IPS DF 4.7 (cell line): ENCODE measurements at regions not wholly inside any gene's neighbourhood (a gene's known extent, or its start where the extent isn't known, plus 50 kb on each side); places are given as distances from the start of the nearest gene placed in this dataset.

Experiments used
- DNase-seq: peaks from one replicate; pipeline ENCODE4 v3.0.0-alpha.2; 2013; ENCODE audit warnings: low spot score; ENCODE audit errors: extremely low read depth

DNA sequence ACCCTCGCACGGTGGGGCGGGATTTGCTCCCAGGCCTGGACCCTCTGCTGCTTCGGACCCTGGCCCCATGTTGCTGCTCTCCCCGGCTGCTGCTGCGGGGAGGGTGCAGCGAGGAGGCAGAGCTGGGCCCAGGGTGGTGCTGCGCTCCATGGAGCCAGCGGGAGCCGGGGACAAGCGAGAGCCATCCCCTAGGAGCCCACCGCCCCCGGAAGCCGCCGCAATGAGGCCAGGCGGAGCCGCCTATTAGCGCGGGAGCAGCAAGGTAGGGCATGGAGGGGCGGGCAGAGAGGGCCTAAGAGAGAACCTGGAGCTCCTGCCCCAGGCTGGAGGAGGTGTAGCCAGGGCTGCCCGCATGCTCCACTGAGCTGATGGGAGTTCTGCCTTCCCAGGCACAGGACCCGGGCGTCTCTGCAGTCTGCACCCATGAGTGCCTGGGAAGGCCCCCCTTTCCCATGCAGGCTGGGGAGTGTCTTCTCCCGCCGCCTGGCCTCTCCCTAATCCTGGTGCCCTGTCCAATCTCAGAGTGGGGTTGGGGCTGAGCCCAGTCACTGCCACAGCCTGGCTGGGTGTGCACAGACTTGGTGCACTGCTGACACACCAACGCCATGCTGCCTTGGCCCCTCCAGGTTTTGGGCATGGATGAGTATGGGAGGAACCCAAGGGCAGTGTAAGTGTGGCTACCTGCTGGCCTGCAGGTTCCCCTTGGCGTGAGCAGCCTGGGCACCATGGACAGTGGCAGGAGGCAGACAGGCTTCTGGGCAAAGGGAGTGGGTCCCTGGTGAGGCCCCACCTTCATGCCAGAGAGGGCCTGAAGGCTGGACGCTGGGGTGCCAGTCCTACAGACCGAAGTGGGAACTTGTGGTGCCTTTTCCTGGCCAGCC, 360.6 kb upstream of the MAP3K7 start:
- DNase-seq: no peak

DNA sequence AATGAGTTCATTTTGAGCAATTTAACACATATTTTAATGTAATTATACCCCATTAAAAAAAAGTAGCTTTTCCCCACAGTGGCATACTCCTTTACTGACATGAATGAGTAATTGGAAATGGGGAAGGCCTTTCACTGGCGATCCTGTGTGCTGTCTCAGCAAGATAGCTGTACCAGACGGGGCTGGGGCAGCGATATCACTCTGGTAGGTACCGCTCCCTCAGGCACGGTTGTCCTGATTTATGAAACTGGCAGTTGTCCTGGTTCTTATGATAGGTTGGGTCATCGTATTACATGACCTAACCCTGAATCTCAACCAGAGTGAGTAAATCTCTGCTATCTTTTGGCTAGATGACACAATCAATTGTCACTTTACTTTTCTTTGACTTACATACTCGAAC, 355.0 kb upstream of the MAP3K7 start:
- no peak for DNase-seq

DNA sequence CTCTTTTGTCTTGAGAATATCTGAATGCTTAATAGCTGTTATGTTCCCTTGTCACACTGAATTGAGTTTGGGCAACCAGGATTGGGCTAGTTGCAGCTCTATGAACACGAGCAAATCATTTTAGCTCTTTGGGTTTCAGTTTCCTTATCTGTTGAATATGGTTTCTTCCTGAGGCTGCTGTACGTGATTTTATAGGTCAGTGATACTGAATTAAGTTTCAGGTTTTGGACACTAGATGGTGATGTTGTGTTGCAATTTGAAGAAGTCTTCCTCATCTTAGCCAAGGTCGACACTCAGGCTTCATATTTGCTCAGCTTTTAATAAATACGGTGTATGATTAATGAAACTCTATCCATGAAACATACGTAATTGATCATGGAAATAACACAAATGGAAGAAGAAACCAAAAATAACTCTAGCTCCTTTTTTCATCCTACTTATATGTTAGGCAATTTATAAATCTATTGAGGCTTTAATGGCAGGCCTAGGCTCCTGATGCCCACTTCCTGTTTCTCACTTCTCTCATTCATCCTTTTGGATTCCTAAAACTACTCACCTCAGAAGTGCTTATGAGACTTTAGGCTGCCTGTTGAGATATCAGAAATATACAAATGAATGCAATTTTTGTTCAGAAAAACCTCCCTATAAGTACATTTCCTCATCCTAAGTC, 354.1 kb upstream of the MAP3K7 start:
- DNase-seq: no peak

DNA sequence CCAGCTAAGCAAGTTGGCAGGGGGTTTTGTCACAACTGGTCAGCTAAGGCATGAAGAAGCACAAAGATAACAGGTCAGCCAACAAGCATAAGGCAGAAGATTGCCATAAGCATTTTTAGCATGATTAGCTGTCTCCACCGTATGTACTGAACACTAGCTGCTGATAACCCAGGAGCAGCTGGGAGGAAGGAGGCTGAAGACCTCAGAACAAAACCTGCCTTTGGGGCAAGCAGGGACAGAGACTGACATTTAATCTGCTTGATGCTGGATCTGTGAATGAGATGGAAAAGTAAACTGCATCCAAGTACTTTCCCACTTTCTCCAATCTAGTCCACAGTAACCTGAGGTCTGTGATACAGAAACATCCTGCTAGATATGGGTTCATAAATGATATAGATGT, 353.0 kb upstream of the MAP3K7 start:
- no peak for DNase-seq

DNA sequence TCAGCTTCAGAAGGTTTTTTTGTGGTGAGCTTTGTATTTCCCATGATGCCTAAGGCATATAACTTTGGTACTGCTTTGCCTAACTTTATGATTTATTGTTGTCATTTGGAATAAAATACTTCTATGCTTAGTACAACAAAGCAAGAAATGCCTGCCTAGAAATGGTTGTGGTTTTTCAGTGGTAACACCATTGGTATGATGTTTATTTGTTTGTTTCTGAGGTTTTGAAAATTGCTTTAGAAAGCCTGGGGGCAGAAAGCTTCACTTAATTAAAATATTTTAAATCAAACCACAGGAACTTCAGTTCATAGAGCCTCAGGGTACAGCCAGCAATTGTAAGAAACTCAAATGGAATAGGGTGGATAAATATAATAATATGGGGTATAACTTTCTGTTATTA, 351.2 kb upstream of the MAP3K7 start:
- DNase-seq: no peak

DNA sequence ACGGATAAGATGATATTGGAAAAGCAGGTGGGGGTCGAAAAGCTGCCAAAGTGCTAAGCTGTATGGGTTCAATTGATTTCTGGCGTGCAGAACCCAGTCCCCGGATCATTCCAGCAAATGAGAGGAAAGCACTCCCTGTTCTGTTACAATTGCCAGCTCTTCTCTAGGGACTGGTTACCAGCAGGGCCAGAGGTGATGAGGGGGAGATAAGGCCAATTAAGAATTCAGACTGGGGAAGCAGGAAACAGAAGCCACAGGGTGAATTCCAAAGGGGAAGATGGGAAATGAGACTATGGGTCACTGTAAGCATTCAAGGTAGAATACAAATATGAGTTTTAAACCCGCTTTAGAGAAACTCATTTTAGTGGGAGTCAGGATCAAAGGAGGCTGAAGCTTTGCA, 349.4 kb upstream of the MAP3K7 start:
- no peak for DNase-seq

DNA sequence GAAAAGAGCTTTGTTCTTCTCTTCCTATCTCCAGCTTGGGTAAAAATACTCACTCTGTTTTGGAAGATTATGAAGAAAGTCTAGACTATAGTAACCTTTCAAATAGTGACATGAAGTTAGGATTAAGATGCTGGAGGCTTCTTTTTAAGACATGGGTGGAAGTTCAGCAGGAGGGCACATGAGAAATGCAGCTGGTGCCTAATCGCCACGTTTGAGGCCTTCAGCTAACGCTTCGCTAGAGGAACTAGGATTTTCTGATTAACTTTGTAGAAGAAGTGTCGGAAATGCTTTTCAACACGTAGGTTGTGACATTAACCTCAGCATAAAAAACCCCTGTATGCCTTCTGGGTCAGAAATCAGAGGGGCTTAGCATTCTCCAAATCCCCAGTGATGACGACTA, 348.1 kb upstream of the MAP3K7 start:
- DNase-seq: no peak

DNA sequence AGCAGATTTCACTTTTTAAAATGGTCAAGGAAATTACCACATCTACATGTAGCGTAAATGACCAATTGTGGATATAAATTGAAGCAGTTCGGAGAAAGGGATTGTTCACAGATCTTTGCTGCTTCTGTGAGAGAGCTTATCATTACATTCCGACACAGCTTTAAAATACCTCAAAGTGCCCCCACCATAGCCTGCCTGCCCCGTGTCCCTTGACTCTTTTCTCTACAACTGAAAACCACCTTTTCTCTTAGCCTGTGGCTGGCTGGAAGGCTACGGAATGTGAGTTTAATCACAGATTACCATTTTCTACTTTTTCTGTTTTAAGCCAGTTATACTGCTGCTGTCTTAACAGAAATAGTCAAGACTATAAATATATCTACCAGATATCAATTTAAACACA, 347.2 kb upstream of the MAP3K7 start:
- no peak for DNase-seq

DNA sequence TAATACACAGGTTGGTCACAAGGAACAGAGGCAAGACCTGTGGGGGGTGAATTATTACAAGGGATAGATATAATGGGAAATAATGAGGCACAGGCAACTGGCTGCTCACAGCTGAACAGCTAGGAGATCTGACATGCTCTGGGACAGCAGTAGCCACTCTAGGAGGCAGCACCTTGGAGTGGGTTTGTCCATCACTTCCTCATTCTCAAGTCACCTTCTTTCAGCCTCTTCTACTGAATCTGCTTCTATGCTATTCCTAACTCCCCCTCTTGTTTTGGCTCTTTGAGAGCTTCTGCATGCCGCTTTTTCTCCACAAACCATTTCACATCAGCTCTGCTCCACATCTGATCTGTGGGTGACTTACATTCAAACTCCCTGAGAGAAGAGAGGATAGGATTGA, 345.5 kb upstream of the MAP3K7 start:
- DNase-seq: no peak

DNA sequence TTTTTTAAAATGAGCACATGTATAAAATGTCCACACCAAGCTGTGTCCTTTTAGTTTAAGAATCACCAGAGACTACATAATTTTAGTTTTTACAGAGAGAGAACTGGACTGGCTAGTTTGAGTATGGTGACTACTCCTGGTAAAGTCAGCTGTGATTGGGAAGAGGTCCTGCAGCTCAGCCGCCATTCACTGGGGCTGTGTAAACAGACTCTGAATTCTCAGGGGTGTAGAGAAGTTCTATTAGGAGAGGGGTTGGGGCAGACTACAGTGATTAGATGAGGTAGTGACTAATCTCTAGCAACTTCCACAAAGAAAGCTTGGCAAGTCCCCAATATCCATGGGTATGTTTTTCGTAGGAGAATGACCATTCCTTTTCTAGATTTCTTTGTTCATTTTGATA, 341.2 kb upstream of the MAP3K7 start:
- DNase-seq: no peak

DNA sequence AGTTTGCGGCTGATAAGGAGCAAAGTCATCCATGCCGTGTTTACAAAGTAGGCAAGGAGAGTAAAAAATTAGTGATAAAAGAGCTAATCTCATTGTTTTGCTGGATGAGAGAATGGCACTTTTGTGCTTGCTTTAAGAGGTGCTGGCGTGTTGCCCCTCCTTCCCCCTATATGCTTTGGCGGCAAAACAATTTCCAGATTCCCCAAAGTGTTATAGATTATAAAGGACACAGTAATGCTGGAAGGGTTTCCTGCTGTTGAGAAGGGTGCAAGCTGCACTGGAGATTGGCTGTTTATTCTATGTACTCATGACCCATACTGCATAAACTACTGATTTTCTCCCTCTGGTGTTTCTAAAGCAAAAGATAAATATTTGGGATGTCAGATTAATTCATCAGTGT, 338.9 kb upstream of the MAP3K7 start:
- no peak for DNase-seq

DNA sequence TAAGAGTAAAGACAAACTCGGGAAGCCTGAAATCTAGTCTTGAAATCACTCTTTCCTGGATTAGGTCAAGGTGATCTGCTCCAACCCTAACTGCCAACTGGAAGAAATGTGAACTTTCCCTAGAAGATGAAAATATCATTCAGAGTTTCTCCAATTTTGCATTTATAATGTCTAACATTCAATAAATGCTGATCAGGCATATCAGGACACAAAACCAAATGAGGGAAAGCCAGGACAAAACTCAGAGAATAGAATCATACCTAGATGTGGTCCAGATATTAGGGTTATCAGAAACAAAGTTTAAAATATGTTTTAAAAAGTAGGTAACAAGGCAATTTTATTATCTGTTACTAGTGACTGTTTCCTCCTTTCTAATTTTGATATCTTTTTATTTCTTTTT, 335.5 kb upstream of the MAP3K7 start:
- no peak for DNase-seq

DNA sequence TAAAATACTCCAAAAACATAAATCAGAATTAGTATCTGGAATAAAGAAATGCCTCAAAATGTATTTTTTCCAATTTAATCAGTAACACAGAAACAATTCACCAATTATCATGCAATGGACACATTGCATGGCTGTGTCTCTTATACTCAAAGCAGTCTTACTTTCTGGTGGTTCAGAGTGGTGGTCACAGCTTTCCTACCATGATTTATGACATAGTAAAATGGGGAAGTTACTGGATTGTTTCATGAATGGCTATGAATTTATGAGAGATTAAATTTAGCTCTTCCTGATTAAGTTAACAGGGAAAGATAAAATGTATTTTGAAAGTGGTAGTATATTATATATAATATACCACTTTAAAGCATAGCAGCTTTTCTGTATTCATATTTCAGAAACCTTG, 331.5 kb upstream of the MAP3K7 start:
- DNase-seq: no peak

DNA sequence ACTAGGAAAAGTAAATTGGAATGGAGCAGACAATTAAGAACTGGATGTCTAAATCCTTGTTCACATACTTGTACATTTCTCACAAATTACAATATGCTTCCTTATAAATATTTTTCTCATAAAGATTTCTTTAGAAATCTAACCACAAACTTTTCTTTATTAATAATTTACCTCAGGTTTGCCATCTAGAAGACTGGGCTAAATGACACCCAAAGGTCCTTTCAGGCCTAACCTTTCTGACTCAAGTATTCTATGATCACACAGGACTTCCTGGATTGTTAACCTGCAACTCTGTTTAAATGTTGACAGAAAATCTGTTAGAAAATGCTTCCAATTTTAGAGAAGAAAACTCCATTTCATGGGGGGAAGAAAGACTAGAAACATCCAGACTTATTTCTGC, 330.5 kb upstream of the MAP3K7 start:
- DNase-seq: no peak

DNA sequence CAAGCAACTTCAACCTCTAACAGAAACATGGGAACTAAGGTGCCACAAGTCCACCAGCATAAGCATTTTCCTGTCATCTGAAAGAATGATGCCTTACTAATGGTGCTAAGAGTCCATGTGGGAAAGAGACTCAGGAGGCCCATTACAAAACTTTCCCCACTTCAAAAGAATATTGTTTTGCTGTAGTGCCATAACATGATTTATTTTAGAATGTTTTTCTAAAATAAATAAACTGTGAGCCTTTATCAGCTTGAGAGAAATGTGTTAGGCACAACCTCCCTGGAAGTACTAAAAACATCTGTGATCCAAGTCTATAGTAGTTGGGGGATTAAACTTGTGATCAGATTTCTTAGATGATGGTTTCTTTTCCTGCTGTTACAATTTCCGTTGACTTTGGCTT, 330.1 kb upstream of the MAP3K7 start:
- no peak for DNase-seq

DNA sequence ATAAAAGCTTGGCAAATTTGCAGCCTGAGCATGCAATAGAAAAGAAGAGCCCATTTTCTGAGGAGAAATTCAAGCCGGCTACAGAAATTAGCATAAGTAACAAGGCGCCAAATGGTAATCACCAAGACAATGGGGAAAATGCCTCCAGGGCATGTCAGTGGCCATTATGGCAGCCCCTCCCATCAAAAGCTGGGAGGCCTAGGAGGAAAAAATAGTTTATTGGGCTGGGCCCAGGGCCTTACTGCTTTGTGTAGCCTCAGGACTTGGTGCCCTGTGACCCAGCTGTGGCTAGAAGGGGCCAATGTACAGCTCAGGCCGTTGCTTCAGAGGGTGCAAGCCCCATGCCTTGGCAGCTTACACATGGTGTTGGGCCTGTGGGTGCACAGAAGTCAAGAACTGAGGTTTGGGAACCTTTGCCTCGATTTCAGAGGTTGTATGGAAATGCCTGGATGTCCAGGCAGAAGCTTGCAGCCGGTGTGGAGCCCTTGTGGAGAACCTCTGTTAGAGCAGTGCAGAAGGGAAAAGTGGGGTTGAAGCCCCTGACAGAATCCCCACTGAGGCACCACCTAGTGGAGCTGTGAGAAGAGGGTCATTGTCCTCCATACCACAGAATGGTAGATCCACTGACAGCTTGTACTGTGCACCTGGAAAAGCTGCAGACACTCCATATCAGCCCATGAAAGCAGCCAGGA, 328.5 kb upstream of the MAP3K7 start:
- DNase-seq: no peak

DNA sequence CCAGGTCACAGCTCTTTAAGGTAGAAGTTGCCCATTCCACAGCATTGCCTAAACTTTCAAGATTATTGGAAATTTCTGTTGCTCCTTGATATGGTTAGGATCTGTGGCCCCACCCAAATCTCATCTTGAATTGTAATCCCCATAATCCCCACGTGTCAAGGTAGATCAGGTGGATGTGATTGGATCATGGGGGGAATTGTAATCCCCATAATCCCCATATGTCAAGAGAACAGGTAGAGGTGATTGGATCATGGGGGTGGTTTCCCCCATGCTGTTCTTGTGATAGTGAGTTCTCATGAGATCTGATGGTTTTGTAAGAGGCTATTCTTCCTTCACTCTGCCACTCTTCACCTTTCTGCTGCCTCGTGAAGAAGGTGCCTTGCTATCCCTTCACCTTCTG, 327.4 kb upstream of the MAP3K7 start:
- DNase-seq: no peak

DNA sequence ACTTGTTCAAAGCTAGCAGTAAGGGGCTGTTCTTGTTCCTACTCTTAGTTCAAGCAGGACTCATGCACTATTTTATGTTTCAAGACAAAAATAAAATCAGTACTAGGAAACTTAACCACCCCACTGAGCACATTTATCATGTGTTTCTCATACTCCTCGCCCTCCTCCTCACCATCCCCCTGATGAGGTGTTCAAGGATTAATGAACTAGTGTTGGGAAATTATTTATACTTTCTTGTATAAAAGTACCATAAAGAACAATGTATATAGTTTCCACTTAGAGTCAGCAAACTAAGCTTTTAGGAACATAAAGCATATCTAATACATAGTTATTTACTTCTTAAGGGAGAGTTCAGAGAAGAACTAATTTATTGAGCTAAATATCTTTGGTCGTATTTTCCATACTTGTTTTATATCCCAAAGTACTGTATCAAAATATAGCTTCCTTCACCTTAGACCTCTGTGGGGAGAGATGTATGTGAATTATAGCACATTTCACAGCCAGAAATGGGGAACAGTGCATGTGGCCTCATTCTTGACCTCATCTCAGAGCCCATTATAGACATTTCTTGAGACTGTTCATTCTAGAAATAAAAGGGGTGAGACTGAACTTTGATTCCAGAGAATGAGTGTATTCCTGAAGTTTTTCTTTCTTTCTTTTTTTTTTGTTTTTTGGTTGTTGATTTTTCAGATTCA, 326.5 kb upstream of the MAP3K7 start:
- DNase-seq: no peak

DNA sequence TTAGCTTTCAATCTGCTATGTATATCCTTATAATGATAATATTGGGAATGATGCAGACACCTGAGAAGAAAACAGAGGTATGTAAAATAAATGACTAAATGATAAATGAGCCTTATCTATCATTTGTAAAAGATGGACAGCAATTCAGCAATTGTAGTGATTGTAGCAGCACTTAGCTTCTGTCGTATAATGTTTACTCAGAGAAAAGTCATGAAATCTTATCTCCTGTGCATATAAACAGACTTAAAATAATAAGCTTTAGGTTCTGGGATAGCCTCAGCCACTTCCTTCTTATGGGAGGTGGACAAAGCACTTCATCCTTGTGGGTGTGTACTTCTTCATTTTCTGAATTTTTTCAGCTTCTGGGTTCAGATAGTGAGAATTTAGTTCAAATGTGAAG, 324.8 kb upstream of the MAP3K7 start:
- no peak for DNase-seq

DNA sequence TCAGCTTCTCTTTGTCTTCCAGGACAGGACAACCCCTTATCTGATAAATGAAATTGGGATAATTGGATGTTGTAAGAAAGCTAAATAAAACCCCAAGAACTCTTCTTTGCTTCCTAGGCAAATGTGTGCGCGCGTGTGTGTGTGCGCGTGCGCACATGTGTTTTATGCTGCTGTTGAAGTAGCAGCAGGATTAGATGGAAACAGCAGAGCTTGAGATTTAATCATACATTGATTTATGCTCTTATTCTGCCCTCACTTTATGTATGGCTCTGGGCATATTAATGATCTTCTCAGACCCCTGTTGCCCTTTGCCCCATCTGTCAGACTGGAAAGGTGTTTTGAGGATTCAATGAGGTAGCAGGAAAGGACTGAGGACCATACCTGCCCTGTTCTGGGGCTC, 324.0 kb upstream of the MAP3K7 start:
- DNase-seq: no peak

DNA sequence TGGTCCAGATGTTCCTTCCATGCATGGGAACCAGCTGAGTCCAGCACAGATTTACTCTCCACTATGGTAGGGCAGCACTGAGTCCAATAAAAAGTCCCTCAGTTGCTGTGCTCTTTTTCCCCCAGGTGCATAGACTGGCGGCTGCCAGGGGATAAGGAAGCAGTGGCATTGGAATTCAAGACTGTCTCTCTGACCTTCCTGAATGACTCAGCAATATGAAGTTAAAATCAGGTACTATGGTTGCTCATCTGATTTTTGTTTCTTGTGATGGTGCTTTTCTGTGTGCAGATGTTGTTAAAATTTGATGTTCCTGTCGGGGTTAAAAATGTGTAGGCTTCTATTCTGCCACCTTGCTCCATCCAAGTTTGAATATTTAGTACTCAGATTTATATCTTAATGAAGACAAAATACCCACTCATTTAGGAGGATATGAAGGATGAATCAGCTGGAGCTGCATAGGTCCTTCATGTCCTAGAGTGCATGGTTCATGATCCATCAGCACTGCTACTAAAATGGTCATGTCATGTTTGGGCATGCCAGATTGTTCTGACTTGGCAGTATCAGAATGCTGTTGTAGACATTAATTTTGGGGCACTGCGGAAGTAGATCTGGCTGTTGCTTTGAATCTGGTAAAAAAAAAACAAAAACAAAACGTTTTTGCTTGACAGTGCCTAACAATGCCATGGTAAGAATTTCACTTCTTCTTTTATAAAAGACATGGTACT, 321.2 kb upstream of the MAP3K7 start:
- no peak for DNase-seq
